Hepatocyte (in vitro differentiated cells): ENCODE measurements at regions not wholly inside any gene's neighbourhood (a gene's known extent, or its start where the extent isn't known, plus 50 kb on each side); places are given as distances from the start of the nearest gene placed in this dataset.

Experiments
- EZH2 ChIP-seq: fragments of 200-600 bp; sonication (generic); IDR thresholded peaks from 2 replicates; pipeline ENCODE4 v1.6.1; 2016; ENCODE audit warnings: antibody characterized with exemption, mild to moderate bottlenecking, borderline replicate concordance
- TF ChIP-seq, protein P1 (sequence below): fragments of 200-600 bp; sonication (generic); IDR thresholded peaks from 2 replicates; pipeline ENCODE4 v1.5.1; 2016; ENCODE audit warnings: antibody characterized with exemption, mild to moderate bottlenecking; ENCODE audit not compliant: poor library complexity

DNA sequence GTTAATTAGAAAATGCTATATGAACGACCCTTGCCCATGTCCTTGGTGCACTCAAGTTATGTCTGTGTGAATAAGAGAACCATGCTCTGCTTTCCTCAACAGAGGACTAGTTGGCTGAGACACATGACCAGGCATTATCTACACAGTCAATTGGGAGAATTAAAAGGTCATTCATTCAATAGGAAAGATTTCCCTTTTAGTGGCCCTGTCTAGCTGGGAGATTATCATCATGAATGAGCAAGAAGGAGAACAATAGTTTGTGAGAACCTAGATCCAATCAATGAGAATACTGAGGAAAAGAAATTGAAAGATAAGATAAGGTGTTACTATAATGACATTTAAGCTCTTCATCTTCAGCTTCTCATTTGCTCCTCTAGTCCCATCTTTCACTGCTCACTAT, 1033.4 kb upstream of the LCORL start:
- TF ChIP-seq, protein P1, sequence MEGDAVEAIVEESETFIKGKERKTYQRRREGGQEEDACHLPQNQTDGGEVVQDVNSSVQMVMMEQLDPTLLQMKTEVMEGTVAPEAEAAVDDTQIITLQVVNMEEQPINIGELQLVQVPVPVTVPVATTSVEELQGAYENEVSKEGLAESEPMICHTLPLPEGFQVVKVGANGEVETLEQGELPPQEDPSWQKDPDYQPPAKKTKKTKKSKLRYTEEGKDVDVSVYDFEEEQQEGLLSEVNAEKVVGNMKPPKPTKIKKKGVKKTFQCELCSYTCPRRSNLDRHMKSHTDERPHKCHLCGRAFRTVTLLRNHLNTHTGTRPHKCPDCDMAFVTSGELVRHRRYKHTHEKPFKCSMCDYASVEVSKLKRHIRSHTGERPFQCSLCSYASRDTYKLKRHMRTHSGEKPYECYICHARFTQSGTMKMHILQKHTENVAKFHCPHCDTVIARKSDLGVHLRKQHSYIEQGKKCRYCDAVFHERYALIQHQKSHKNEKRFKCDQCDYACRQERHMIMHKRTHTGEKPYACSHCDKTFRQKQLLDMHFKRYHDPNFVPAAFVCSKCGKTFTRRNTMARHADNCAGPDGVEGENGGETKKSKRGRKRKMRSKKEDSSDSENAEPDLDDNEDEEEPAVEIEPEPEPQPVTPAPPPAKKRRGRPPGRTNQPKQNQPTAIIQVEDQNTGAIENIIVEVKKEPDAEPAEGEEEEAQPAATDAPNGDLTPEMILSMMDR, result no peak
- TF ChIP-seq EZH2, result no peak
